GM21360 (cell line): ENCODE measurements at regions not wholly inside any gene's neighbourhood (a gene's known extent, or its start where the extent isn't known, plus 50 kb on each side); places are given as distances from the start of the nearest gene placed in this dataset.
"Not testable (repeated sequence)": the region's sequence is repeated elsewhere in the genome, so short reads cannot be mapped to it uniquely, and the experiment has no call there.

Experiments used
- ATAC-seq: cut with Tn5 transposase; IDR thresholded peaks from one replicate; pipeline ENCODE4 v1.9.1; 2021; ENCODE audit warnings: mild to moderate bottlenecking, moderate library complexity; ENCODE audit not compliant: unreplicated experiment

- no peak for ATAC-seq
Observed at GRCh38 chr9:29999645-30000044, 2384.8 kb upstream of the ACO1 start.

GRCh38 chr9:30010691-30011090 is 2373.8 kb upstream of the ACO1 start:
- ATAC-seq, result no peak

- ATAC-seq, result no peak
Observed at GRCh38 chr9:30012622-30013021, 2371.8 kb upstream of the ACO1 start.

GRCh38 chr9:30015073-30015472 is 2369.4 kb upstream of the ACO1 start:
- no peak for ATAC-seq

GRCh38 chr9:30020161-30020560 is 2364.3 kb upstream of the ACO1 start:
- ATAC-seq, result no peak

- ATAC-seq, result no peak
Observed at GRCh38 chr9:30035761-30036160, 2348.7 kb upstream of the ACO1 start.

GRCh38 chr9:30036558-30036957 is 2347.9 kb upstream of the ACO1 start:
- ATAC-seq, result no peak

- no peak for ATAC-seq
Observed at GRCh38 chr9:30039712-30040111, 2344.7 kb upstream of the ACO1 start.

- no peak for ATAC-seq
Observed at GRCh38 chr9:30048396-30048795, 2336.0 kb upstream of the ACO1 start.

- ATAC-seq, result no peak
Observed at GRCh38 chr9:30058463-30058862, 2326.0 kb upstream of the ACO1 start.

- no peak for ATAC-seq
Observed at GRCh38 chr9:30060976-30061375, 2323.5 kb upstream of the ACO1 start.

- no peak for ATAC-seq
Observed at GRCh38 chr9:30065888-30066287, 2318.6 kb upstream of the ACO1 start.

GRCh38 chr9:30069236-30069635 is 2315.2 kb upstream of the ACO1 start:
- not testable (repeated sequence) for ATAC-seq

- no peak for ATAC-seq
Observed at GRCh38 chr9:30075022-30075421, 2309.4 kb upstream of the ACO1 start.

GRCh38 chr9:30075451-30076199 is 2308.8 kb upstream of the ACO1 start:
- peak; percentile 93 for ATAC-seq

- ATAC-seq, result no peak
Observed at GRCh38 chr9:30078195-30078594, 2306.2 kb upstream of the ACO1 start.

GRCh38 chr9:30089428-30089827 is 2295.0 kb upstream of the ACO1 start:
- ATAC-seq, result no peak

GRCh38 chr9:30103647-30104394 is 2280.6 kb upstream of the ACO1 start:
- ATAC-seq, result no peak

GRCh38 chr9:30107134-30107533 is 2277.3 kb upstream of the ACO1 start:
- not testable (repeated sequence) for ATAC-seq

- no peak for ATAC-seq
Observed at GRCh38 chr9:30116673-30117217, 2267.7 kb upstream of the ACO1 start.

GRCh38 chr9:30120666-30121065 is 2263.8 kb upstream of the ACO1 start:
- no peak for ATAC-seq

GRCh38 chr9:30121611-30122010 is 2262.8 kb upstream of the ACO1 start:
- ATAC-seq, result no peak
